Esophagus muscularis mucosa (tissue), 3 donors: ENCODE measurements at regions not wholly inside any gene's neighbourhood (a gene's known extent, or its start where the extent isn't known, plus 50 kb on each side); places are given as distances from the start of the nearest gene placed in this dataset.

ENCODE experiments used
- POLR2A ChIP-seq: fragments of 450-650 bp; IDR thresholded peaks from one replicate; pipeline ENCODE4 v1.6.1; 2017; ENCODE audit warnings: antibody characterized with exemption, moderate library complexity, mild to moderate bottlenecking, low read depth
- TF ChIP-seq, protein P1 (sequence below), 3 experiments: fragments of 200-600 bp in 2 of 3; fragments of 450-650 bp in 1 of 3; sonication (generic) in 2 of 3; IDR thresholded peaks; one replicate each; pipeline ENCODE4 v1.5.1; 2017 to 2019; ENCODE audit warnings: antibody characterized with exemption in 3 of 3, mild to moderate bottlenecking in 2 of 3, moderate library complexity in 1 of 3

GRCh38 chr2:66255867-66256266 lies 179.1 kb upstream of the MEIS1 start:
- TF ChIP-seq POLR2A = no peak
- TF ChIP-seq, protein P1, sequence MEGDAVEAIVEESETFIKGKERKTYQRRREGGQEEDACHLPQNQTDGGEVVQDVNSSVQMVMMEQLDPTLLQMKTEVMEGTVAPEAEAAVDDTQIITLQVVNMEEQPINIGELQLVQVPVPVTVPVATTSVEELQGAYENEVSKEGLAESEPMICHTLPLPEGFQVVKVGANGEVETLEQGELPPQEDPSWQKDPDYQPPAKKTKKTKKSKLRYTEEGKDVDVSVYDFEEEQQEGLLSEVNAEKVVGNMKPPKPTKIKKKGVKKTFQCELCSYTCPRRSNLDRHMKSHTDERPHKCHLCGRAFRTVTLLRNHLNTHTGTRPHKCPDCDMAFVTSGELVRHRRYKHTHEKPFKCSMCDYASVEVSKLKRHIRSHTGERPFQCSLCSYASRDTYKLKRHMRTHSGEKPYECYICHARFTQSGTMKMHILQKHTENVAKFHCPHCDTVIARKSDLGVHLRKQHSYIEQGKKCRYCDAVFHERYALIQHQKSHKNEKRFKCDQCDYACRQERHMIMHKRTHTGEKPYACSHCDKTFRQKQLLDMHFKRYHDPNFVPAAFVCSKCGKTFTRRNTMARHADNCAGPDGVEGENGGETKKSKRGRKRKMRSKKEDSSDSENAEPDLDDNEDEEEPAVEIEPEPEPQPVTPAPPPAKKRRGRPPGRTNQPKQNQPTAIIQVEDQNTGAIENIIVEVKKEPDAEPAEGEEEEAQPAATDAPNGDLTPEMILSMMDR (IDR thresholded peaks at IDR 0.05) = no peak
